OCI-LY1 (cell line): ENCODE measurements at regions not wholly inside any gene's neighbourhood (a gene's known extent, or its start where the extent isn't known, plus 50 kb on each side); places are given as distances from the start of the nearest gene placed in this dataset.

ENCODE experiments used
- H2AFZ ChIP-seq: fragments of 200-600 bp; sonication (generic), shearing (Covaris generic); 2 replicates; pipeline ENCODE4 v1.6.0; 2014; ENCODE audit warnings: antibody characterized with exemption, mild to moderate bottlenecking, low read length
- H3F3A ChIP-seq: fragments of 200-600 bp; sonication (generic), shearing (Covaris generic); 2 replicates; pipeline ENCODE4 v1.6.0; 2014; ENCODE audit warnings: mild to moderate bottlenecking, antibody characterized with exemption, low read length, moderate library complexity; ENCODE audit not compliant: insufficient read depth
- H3K27ac ChIP-seq: fragments of 200-600 bp; sonication (generic); 2 replicates; pipeline ENCODE4 v1.5.1; 2014; ENCODE audit warnings: low read length, mixed run types, mild to moderate bottlenecking, low read depth; ENCODE audit not compliant: poor library complexity, severe bottlenecking
- H3K27me3 ChIP-seq: fragments of 200-600 bp; sonication (generic); 2 replicates; pipeline ENCODE4 v1.6.0; 2014; ENCODE audit warnings: antibody characterized with exemption, mild to moderate bottlenecking, low read length, moderate library complexity; ENCODE audit not compliant: insufficient read depth
- H3K36me3 ChIP-seq: fragments of 200-600 bp; sonication (generic); 2 replicates; pipeline ENCODE4 v1.6.1; 2014; ENCODE audit warnings: mild to moderate bottlenecking, antibody characterized with exemption, low read length, moderate library complexity, mixed read lengths; ENCODE audit not compliant: insufficient read depth
- H3K4me1 ChIP-seq: fragments of 200-600 bp; sonication (generic); 2 replicates; pipeline ENCODE4 v1.5.1; 2014; ENCODE audit warnings: mild to moderate bottlenecking, low read length, moderate library complexity; ENCODE audit not compliant: insufficient read depth, severe bottlenecking
- H3K4me2 ChIP-seq: fragments of 200-600 bp; sonication (generic), shearing (Covaris generic); 2 replicates; pipeline ENCODE4 v1.6.1; 2014; ENCODE audit warnings: low read length
- H3K4me3 ChIP-seq: fragments of 200-600 bp; sonication (generic); 2 replicates; pipeline ENCODE4 v1.5.1; 2014; ENCODE audit warnings: low read length, low read depth, mild to moderate bottlenecking, mixed read lengths; ENCODE audit not compliant: poor library complexity, severe bottlenecking
- H3K79me2 ChIP-seq: fragments of 200-600 bp; shearing (Covaris generic); 2 replicates; pipeline ENCODE4 v1.6.1; 2016; ENCODE audit warnings: mixed run types, low read length, mixed read lengths; ENCODE audit not compliant: insufficient read depth
- H3K9ac ChIP-seq: fragments of 200-600 bp; sonication (generic), shearing (Covaris generic); 2 replicates; pipeline ENCODE4 v1.6.1; 2014; ENCODE audit warnings: mild to moderate bottlenecking, low read length, mixed read lengths
- H3K9me2 ChIP-seq: fragments of 200-600 bp; sonication (generic), shearing (Covaris generic); 2 replicates; pipeline ENCODE4 v1.6.1; 2014; ENCODE audit warnings: low read depth, mild to moderate bottlenecking, low read length, mixed read lengths
- H3K9me3 ChIP-seq: fragments of 200-600 bp; shearing (Covaris generic); 2 replicates; pipeline ENCODE4 v1.6.1; 2014; ENCODE audit warnings: low read length, mixed read lengths
- H4K20me1 ChIP-seq: fragments of 200-600 bp; sonication (generic), shearing (Covaris generic); 2 replicates; pipeline ENCODE4 v1.6.0; 2016; ENCODE audit warnings: mild to moderate bottlenecking, low read length; ENCODE audit not compliant: insufficient read depth
- CTCF ChIP-seq: fragments of 200-600 bp; sonication (generic), shearing (Covaris generic); IDR thresholded peaks from 2 replicates; pipeline ENCODE4 v1.5.1; 2017; ENCODE audit warnings: mild to moderate bottlenecking, antibody characterized with exemption, low read length, moderate library complexity, mixed read lengths
- EZH2 ChIP-seq: fragments of 200-600 bp; sonication (generic), shearing (Covaris generic); IDR thresholded peaks from 2 replicates; pipeline ENCODE4 v1.8.0; 2017; ENCODE audit warnings: borderline replicate concordance, mixed run types, mild to moderate bottlenecking, antibody characterized with exemption, low read length, moderate library complexity, mixed read lengths

- Histone ChIP-seq H3K4me3 (no peak overlapping the region), H3K4me1 (no peaks in the 10 kb centered on the region), H2AFZ (no peak overlapping the region), H3K4me2 (no peak overlapping the region), H3K9me2 (no peaks in the 10 kb centered on the region), H3K79me2 (no peaks in the 10 kb centered on the region), H3K9me3 (no peaks in the 10 kb centered on the region), H3K27ac (no peak overlapping the region), H3K9ac (no peak overlapping the region), H3K27me3 (no peaks in the 10 kb centered on the region), H4K20me1 (no peaks in the 10 kb centered on the region), H3F3A (no peaks in the 10 kb centered on the region), H3K36me3 (no peaks in the 10 kb centered on the region)
- TF ChIP-seq CTCF (no peak), EZH2 (no peak)
Measured at GRCh38 chr10:90193240-90193985, 492.0 kb downstream of the KIF20B start.

GRCh38 chr10:90195288-90195840 lies 494.0 kb downstream of the KIF20B start:
- H4K20me1 ChIP-seq, result no peaks in the 10 kb centered on the region
- H3K4me3 ChIP-seq, result no peak overlapping the region
- H3K9me2 ChIP-seq, result no peaks in the 10 kb centered on the region
- H3K36me3 ChIP-seq, result no peaks in the 10 kb centered on the region
- H3K4me2 ChIP-seq, result no peak overlapping the region
- no peak overlapping the region for H3K9ac ChIP-seq
- no peaks in the 10 kb centered on the region for H3K4me1 ChIP-seq
- no peaks in the 10 kb centered on the region for H3K79me2 ChIP-seq
- no peaks in the 10 kb centered on the region for H3F3A ChIP-seq
- no peak overlapping the region for H3K27ac ChIP-seq
- no peaks in the 10 kb centered on the region for H3K9me3 ChIP-seq
- TF ChIP-seq CTCF (no peak), EZH2 (no peak)
- no peaks in the 10 kb centered on the region for H3K27me3 ChIP-seq
- H2AFZ ChIP-seq, result no peak overlapping the region

DNA sequence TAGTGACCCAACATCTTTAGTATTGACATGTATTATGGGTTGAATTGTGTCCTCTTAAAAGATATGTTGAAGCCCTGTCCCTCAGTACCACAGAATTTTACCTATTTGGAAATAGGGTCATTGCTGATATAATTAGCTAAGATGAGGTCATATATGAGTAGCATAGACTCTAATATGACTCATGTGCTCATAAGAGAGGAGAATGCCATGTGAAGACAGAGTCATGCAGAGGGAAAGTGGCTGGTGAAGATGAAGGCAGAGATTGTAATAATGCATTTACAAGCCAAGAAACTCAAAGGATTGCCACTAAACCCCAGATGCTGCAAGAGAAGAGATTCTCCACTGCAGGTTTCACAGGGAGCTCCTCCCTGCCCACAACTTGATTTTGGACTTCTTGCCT lies 496.4 kb downstream of the KIF20B start:
- Histone ChIP-seq H3F3A (no peaks in the 10 kb centered on the region), H4K20me1 (no peaks in the 10 kb centered on the region), H3K27ac (no peak overlapping the region), H3K4me2 (no peak overlapping the region), H3K4me3 (no peak overlapping the region), H3K79me2 (no peaks in the 10 kb centered on the region), H3K9ac (no peak overlapping the region), H3K9me3 (no peaks in the 10 kb centered on the region), H3K9me2 (no peaks in the 10 kb centered on the region), H3K36me3 (no peaks in the 10 kb centered on the region), H3K27me3 (no peaks in the 10 kb centered on the region), H3K4me1 (no peaks in the 10 kb centered on the region), H2AFZ (no peak overlapping the region)
- TF ChIP-seq EZH2 (no peak), CTCF (no peak)
